Natural killer cell treated with Interleukin-12 subunit alpha and Interleukin-12 subunit beta and Interleukin-15 and Interleukin-18, amount 100 ng/mL, for 72 hours (primary cell): ENCODE measurements at regions not wholly inside any gene's neighbourhood (a gene's known extent, or its start where the extent isn't known, plus 50 kb on each side); places are given as distances from the start of the nearest gene placed in this dataset.

Experiments used
- ATAC-seq, 2 donors: fragments of 150-1000 bp; cut with Tn5 transposase in 1 of 2; sonication (Bioruptor Pico), chemical (Tn5 transposase) in 1 of 2; 2 replicates each; pipeline ENCODE4 v1.10.0; 2021
- DNase-seq: peaks from one replicate; pipeline ENCODE4 v3.0.0; 2022; ENCODE audit warnings: low spot score
- H3K27ac Mint-ChIP-seq, 2 donors: 1 replicate in 1 of 2; 2 replicates in 1 of 2; pipeline ENCODE4 v1.8.0; 2022; ENCODE audit warnings: mixed read lengths in 2 of 2, mild to moderate bottlenecking in 1 of 2, moderate library complexity in 1 of 2
- H3K27me3 Mint-ChIP-seq, 2 donors: 1 replicate in 1 of 2; 2 replicates in 1 of 2; pipeline ENCODE4 v1.8.0; 2022; ENCODE audit warnings: mixed read lengths in 2 of 2
- H3K36me3 Mint-ChIP-seq: one replicate; pipeline ENCODE4 v1.8.0; 2022; ENCODE audit warnings: mixed read lengths
- H3K4me1 Mint-ChIP-seq, 2 donors: 1 replicate in 1 of 2; 2 replicates in 1 of 2; pipeline ENCODE4 v1.8.0; 2022; ENCODE audit warnings: low read depth in 2 of 2, mixed read lengths in 2 of 2, mild to moderate bottlenecking in 1 of 2
- H3K4me3 Mint-ChIP-seq: one replicate; pipeline ENCODE4 v1.8.0; 2022; ENCODE audit warnings: mixed read lengths
- H3K9me3 Mint-ChIP-seq: 2 replicates; pipeline ENCODE4 v1.8.0; 2022; ENCODE audit warnings: mixed read lengths

DNA sequence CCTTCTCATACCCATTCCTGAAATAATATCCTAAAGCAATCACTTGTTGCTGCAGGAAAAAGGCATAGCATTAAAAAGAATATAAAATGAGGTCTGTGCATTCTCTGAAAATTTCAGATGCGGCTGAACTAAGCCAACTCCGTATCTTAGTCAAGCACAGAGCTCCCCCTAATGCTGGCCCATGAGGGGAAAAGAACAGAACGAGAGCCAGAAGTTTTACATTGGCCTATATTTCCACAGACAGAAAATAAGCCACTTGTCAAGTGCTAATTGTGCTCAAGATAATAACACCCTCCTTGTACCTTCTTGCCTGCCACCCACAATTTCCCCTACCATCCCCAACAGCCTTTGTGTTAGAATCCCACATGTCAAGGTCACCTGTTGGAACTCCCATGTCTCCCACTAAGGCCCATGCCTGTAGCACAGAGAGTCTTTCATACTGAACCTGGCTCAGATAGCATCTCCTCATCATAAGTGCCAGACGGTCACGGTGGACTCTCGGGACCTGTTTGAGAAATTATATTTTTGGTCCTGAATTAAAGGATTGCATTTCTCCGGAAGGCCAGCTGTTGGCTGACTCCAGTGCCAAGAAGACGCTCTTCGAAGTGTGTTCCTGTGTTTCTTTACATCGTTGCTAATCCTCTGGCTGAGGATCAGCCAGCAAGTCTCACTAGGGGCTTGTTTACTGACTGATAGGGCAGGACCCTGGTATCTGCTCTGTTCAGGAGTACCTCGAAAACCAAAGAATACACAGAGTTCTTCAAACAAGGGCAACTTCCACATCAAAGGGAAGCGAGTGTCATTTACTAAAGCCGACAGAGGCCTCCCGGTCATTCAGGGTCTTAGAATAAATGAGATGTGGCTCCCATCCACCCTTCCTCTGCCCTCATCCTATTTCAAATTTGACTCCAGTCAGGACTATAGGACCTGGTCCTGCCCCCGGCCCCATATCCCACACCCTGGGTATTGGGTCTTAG is 183.4 kb upstream of the FBXL4 start:
- H3K9me3 Mint-ChIP-seq, result no peaks in the 10 kb centered on the region
- ATAC-seq, result no peak
- no peaks in the 10 kb centered on the region for H3K36me3 Mint-ChIP-seq
- H3K27me3 Mint-ChIP-seq, result peaks cover 2 to 11% of the 10 kb centered on the region in 2 donors
- H3K27ac Mint-ChIP-seq, result no peak overlapping the region
- H3K4me1 Mint-ChIP-seq, result no peaks in the 10 kb centered on the region
- DNase-seq, result no peak
- no peak overlapping the region for H3K4me3 Mint-ChIP-seq

DNA sequence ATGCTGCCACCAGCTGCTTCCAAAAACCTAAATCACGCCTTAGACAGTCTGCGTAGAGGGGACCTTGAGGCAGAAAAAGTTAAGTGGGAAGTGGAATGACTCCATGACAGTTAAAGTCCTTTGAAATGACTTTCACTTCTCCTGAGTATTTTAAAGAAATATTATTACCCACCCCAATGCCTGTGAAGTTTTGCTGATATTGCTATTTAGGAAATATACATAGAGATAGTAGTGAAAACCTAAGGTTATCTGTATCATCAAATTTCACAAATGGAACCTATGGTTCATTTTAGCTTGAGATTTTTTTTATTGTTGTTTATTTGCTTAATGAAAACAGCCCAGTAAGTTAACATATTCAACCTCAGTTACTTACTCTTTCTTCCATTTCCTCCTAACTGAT is 182.1 kb upstream of the FBXL4 start:
- H3K4me3 Mint-ChIP-seq, result no peak overlapping the region
- H3K27ac Mint-ChIP-seq, result no peak overlapping the region
- no peaks in the 10 kb centered on the region for H3K36me3 Mint-ChIP-seq
- H3K4me1 Mint-ChIP-seq, result no peaks in the 10 kb centered on the region
- H3K9me3 Mint-ChIP-seq, result no peaks in the 10 kb centered on the region
- DNase-seq (no peak), ATAC-seq (no peak)
- peaks cover 2 to 11% of the 10 kb centered on the region in 2 donors for H3K27me3 Mint-ChIP-seq

DNA sequence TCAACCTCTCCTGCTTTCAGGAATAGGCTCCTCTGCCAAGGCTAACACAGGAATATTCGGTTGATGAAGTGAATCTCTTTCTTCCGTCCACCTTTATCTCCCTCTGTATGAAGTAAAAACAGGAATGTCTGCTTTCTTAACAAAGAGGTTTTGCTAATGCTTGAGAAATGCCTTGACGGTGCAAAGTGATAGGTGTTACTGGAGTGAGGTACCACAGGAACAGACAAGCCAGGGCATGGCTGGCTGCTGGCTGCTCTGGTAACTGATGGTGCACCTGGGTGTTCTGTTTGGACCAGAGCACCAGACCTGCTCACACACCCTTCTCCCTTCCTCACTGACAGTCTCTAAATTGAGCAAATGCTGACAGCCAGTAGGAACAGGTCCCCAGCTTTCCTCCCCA is 174.0 kb upstream of the FBXL4 start:
- Mint-ChIP-seq H3K4me1 (no peaks in the 10 kb centered on the region), H3K27me3 (peaks cover 9 to 27% of the 10 kb centered on the region in 2 donors), H3K27ac (no peak overlapping the region), H3K9me3 (no peaks in the 10 kb centered on the region), H3K4me3 (no peak overlapping the region), H3K36me3 (no peaks in the 10 kb centered on the region)
- no peak for ATAC-seq
- DNase-seq, result no peak

DNA sequence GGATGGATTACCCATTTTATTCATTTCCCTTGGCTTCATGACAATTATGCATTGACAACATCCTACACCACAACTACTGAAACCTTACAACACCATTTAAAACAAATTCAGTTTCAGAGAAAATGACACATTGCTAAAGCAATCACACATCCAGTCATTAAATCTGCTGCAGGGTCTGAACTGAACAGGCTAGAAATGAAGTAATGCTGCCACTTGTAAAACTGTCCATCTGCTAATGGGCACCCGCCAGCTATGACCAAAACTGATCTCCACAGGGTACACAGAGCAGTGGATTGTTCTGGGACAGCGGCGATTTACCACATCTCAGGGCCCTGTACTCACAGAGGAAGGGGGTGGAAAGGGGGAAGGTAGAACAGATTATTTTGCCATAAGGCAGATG is 172.9 kb upstream of the FBXL4 start:
- no peaks in the 10 kb centered on the region for H3K4me1 Mint-ChIP-seq
- no peak for ATAC-seq
- H3K9me3 Mint-ChIP-seq, result no peaks in the 10 kb centered on the region

DNA sequence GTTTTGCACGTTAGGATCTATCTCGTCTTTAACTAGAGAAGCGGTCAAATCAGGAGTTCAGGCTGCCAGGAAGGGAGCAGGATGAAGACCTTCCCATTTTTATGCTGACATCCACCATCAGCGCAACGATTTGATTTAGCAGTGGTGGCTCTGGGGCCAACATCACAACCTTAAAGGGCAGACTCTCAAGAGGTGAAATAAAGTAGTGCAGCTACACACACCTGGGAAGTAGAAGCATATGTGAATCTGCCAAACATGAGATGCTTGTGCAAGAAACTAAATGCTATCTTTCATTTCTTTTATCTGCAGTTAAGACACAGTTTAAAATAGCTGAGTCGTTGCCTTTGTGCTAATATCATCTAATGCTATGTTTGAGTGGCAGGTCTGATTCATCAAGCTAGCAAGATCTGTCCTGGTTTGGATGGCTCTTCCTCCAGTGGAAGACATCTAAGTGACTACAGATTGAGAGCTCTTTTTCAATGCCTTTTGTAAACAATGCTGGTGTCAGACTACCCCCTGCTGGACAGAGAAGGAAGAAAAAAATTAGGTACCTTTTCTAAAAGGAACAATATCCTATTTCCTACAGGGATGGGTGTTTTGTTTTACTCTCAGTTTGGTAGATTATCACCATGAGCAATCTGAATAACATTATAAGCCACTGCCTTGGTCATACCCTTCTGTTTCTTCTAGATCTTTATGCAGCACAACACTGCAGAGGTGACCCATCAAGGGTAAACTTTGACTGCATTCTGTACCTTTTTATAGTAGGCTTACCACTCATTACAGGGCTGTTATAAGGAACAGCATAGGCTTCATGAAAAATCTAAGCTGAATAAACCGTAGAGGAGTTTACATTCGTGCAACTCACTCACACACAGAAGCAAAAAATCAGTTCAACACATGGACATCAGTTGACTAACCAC is 171.6 kb upstream of the FBXL4 start:
- Mint-ChIP-seq H3K36me3 (no peaks in the 10 kb centered on the region), H3K4me1 (no peaks in the 10 kb centered on the region), H3K4me3 (no peak overlapping the region), H3K27ac (no peak overlapping the region), H3K9me3 (no peaks in the 10 kb centered on the region), H3K27me3 (peaks cover 12 to 37% of the 10 kb centered on the region in 2 donors)
- DNase-seq, result no peak
- no peak for ATAC-seq

More for the DNA sequence above, 172.9 kb upstream of the FBXL4 start:
- Mint-ChIP-seq H3K36me3 (no peaks in the 10 kb centered on the region), H3K27ac (no peak overlapping the region), H3K4me3 (no peak overlapping the region), H3K27me3 (peaks cover 9 to 34% of the 10 kb centered on the region in 2 donors)
- DNase-seq, result no peak

DNA sequence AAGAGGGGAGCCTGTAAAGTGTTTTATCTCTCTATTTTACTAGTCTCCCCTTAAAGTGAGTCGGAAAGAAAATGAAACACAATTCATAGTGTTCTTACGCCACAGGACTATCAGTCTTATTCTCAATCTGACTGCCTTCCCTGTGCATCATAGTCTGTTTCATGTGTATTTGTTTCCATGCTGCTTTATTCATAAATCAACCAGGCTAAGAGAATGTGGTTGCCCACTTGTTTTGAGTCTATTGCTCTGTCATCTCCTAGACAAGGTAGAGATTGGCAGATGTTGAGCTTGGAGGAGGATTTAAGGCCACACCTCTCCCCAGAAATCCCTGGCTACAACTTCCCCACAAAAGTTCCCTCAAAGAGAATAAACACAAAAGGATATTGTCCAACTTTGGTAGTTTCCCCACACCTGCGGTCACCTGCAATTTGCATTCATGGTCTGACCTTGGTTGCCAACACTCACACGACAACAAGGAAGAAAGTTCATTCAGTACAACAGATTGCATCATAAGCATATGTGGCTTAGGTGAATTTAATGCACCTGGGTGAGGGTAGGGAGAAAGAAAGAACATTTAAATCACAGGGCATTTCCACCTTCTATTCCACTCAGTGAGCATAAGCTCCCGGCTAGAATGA is 167.1 kb upstream of the FBXL4 start:
- Mint-ChIP-seq H3K4me1 (no peaks in the 10 kb centered on the region), H3K9me3 (no peaks in the 10 kb centered on the region), H3K4me3 (no peak overlapping the region), H3K27me3 (peaks cover 6 to 32% of the 10 kb centered on the region in 2 donors), H3K36me3 (no peaks in the 10 kb centered on the region), H3K27ac (no peak overlapping the region)
- DNase-seq (no peak), ATAC-seq (no peak)

DNA sequence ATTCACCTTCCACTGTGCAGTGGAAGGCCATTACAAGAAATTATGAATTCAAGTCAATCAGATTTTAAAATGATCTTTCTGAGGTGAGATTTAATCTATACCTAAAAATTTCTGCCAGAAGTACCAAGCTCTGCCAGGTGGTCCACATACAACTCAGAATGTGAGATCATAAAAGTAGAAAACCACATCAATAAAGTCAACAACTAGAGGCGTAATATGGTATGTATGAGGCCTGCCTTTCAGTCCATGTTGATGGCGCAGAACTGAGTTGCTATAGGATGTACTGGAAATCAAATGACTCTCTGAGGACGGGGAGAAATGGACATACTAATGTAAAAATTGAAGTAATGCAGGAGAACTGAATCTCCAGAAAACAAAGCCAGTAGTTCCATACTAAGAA is 163.8 kb upstream of the FBXL4 start:
- H3K27ac Mint-ChIP-seq, result no peak overlapping the region
- H3K9me3 Mint-ChIP-seq, result no peaks in the 10 kb centered on the region
- DNase-seq, result no peak
- H3K27me3 Mint-ChIP-seq, result peaks cover 3 to 31% of the 10 kb centered on the region in 2 donors
- no peak for ATAC-seq
- no peaks in the 10 kb centered on the region for H3K36me3 Mint-ChIP-seq
- H3K4me1 Mint-ChIP-seq, result no peaks in the 10 kb centered on the region
- no peak overlapping the region for H3K4me3 Mint-ChIP-seq

DNA sequence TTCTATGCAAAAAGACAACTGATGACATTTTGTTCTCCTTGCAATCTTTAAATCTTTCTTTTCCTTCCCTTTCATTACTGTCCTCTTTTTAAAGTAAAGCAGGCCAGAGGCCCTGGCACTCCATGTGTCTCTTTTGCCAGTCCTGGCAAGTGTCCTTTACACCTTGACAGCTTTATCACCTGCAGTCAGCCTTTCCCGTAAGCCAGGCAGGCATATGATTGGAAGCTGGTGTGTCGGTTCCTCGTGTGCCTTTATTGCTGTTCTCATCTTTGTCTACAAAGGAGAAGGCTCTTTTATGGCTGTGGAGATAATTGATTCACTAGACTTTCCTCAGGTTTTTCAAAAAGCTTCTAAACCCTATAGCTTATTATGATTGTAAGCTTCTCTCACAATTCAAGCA is 162.3 kb upstream of the FBXL4 start:
- no peak overlapping the region for H3K27ac Mint-ChIP-seq
- H3K9me3 Mint-ChIP-seq, result no peaks in the 10 kb centered on the region
- peaks cover 4 to 24% of the 10 kb centered on the region in 2 donors for H3K27me3 Mint-ChIP-seq
- H3K36me3 Mint-ChIP-seq, result no peaks in the 10 kb centered on the region
- ATAC-seq (no peak), DNase-seq (no peak)
- no peak overlapping the region for H3K4me3 Mint-ChIP-seq
- no peaks in the 10 kb centered on the region for H3K4me1 Mint-ChIP-seq

DNA sequence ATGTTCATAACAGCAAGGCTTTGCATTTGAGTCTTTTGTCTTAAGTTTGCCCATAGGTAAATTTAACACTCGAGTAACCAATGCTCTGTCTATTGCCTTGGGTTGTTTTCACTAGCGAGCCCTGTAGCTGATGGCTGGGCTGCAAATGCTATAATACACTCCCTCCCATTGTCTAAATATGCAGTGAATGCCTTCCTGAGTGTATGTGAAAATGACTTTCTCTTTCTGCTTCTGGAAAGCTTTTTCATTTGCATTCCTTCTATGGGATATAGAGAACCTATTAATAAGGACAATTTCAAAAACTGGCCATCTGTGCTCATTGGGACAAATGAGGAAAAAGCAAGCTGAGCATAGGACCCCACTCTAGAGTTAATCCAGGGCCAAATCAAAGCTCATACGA is 156.5 kb upstream of the FBXL4 start:
- DNase-seq, result no peak
- peaks cover 4 to 8% of the 10 kb centered on the region in 2 donors for H3K27me3 Mint-ChIP-seq
- H3K36me3 Mint-ChIP-seq, result no peaks in the 10 kb centered on the region
- no peak overlapping the region for H3K4me3 Mint-ChIP-seq
- H3K27ac Mint-ChIP-seq, result no peak overlapping the region
- ATAC-seq, result no peak
- no peaks in the 10 kb centered on the region for H3K4me1 Mint-ChIP-seq
- H3K9me3 Mint-ChIP-seq, result no peaks in the 10 kb centered on the region

DNA sequence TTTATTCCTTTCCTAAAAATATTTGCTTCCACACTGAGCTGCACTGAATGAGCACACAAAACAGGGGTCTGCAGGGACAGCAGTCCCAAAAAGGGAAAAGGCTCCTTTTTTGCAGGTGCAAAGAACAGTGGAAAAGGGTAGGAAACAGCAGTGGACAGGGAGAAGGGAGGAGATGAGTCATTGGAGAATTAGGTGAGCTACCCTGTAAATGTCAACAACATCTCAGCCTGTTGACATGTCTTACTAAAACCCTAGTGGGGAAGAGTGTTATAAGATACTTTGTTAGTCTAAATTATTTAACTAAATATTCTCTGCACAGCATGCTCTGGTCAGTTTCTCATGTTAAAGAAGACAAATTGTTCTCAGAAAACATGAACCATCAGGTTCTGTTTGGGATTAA is 151.5 kb upstream of the FBXL4 start:
- no peak overlapping the region for H3K27ac Mint-ChIP-seq
- no peak for DNase-seq

DNA sequence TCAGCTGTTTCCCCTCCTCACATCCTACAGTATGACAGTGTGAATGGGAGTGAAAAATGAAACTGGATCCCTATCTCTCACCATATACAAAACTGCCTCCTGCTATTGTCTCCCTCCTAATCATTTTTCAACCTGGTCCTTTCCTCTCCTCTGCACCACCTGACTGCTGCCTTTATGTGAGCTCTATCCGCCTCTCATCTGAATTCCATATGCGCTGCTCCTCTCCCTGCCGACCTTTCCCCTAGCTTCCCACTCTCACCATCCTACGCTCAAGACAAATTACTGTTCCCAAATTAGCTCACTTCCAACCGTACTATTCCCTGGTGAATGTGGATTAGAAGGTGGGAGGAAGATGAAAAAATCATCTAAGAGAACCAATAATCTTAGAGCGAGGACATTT is 148.4 kb upstream of the FBXL4 start:
- Mint-ChIP-seq H3K27me3 (peaks cover 10 to 17% of the 10 kb centered on the region in 2 donors), H3K36me3 (no peaks in the 10 kb centered on the region), H3K4me3 (no peak overlapping the region), H3K9me3 (peaks cover 4% of the 10 kb centered on the region), H3K4me1 (no peaks in the 10 kb centered on the region), H3K27ac (no peak overlapping the region)
- no peak for ATAC-seq
- no peak for DNase-seq

More for the DNA sequence above, 151.5 kb upstream of the FBXL4 start:
- no peak overlapping the region for H3K4me3 Mint-ChIP-seq
- H3K27me3 Mint-ChIP-seq, result peaks cover 0 to 2% of the 10 kb centered on the region in 2 donors
- no peak for ATAC-seq
- H3K36me3 Mint-ChIP-seq, result no peaks in the 10 kb centered on the region
- H3K4me1 Mint-ChIP-seq, result no peaks in the 10 kb centered on the region
- H3K9me3 Mint-ChIP-seq, result no peaks in the 10 kb centered on the region

DNA sequence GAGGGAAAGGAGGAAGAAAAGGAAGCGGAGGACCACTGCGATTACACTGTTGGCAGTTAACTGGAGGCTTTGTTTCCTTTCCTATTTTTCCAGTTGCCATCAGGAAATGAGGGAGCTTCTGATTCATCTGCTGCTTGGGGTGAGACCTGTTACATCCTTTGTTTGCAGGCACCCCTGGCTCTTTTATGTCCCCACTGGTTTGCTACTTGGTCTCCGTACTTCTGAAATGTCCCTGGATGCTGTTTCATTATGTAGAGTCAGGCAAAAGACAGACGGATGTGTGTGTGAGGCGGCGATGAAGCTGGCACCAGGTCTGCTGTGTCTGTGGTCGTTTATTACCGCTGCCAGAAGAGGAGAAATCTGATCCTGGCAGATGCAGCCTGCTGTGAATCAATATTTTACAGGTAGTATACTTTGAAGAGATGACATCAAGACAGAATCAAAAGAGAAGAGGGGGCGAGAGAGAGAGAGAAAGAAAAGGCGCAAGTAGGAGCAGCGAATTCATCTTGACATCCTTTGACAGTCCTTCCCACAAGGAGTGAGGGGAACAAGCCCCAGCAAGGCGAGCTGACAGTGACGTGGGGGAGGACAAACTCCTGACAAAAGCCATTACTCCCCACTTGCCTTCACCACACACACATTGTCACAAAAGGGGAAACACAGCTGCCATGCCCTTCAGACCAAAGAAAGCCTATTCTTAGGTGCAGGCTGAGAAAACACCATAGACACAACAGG is 145.9 kb upstream of the FBXL4 start:
- no peak overlapping the region for H3K27ac Mint-ChIP-seq
- DNase-seq (no peak), ATAC-seq (no peak)
- H3K4me1 Mint-ChIP-seq, result no peaks in the 10 kb centered on the region
- peaks cover 10 to 17% of the 10 kb centered on the region in 2 donors for H3K27me3 Mint-ChIP-seq
- H3K4me3 Mint-ChIP-seq, result no peak overlapping the region
- H3K9me3 Mint-ChIP-seq, result peaks cover 4% of the 10 kb centered on the region
- no peaks in the 10 kb centered on the region for H3K36me3 Mint-ChIP-seq

DNA sequence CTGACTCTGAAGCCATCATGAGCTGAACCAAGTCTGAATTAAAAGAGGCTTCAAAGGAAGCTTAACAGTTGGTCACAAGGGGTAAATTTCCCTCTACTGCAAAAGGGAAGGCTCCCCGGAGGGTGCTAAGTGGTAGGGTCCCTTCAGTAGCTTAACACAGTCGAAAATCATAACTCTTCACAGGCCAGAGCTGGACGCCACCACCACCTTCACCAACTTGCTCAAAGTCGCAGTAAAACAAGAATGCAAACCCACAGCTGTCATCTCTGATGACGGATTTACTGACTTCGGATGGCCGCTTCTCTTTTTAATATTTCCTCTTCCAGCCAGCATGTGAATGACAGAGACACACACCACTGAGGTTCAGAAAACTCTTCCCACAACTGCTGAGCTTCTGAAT is 144.7 kb upstream of the FBXL4 start:
- DNase-seq, result no peak
- H3K27me3 Mint-ChIP-seq, result peaks cover 10 to 17% of the 10 kb centered on the region in 2 donors
- ATAC-seq, result no peak
- no peaks in the 10 kb centered on the region for H3K4me1 Mint-ChIP-seq
- no peak overlapping the region for H3K27ac Mint-ChIP-seq
- H3K4me3 Mint-ChIP-seq, result no peak overlapping the region
- H3K9me3 Mint-ChIP-seq, result peaks cover 4% of the 10 kb centered on the region
- H3K36me3 Mint-ChIP-seq, result no peaks in the 10 kb centered on the region
